Stimulated activated CD8-positive, alpha-beta memory T cell treated with anti-CD3 and anti-CD28 coated beads, Interleukin-2, amount 100 ng/mL, for 48 hours (primary cell): ENCODE measurements at regions not wholly inside any gene's neighbourhood (a gene's known extent, or its start where the extent isn't known, plus 50 kb on each side); places are given as distances from the start of the nearest gene placed in this dataset.

Experiments
- DNase-seq, 2 donors: peaks; one replicate each; pipeline ENCODE4 v3.0.0-alpha.2; 2020; ENCODE audit warnings: low read depth in 2 of 2

- DNase-seq: no peak
These were observed 253.9 kb downstream of the SEC14L1 start for GRCh38 chr17:77394540-77395295.

DNA sequence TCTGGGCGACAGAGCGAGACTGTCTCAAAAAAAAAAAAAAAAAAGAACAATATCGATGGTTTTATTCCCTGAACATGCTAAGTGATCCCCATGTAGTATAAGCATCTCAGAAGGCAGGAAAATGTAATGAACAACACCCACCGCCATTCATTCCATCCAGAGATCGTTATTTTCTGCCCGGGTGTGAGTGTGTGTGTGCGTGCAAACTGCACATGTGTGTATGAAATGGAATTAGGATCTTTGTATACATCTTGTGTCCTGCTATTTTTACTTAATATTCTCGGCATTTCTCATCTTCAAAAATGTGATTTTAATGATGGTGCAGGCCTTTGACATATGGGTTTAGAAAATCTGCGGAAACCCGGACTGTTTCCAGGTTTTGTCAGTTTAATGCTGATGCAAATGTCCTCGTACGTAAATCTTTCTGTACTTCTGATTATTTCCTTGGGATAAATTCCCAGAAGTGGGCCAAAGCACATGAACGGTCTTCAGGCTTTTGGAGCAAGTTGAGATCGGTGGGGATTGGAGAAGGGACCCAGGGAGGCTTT, 254.8 kb downstream of the SEC14L1 start:
- no peak for DNase-seq

DNA sequence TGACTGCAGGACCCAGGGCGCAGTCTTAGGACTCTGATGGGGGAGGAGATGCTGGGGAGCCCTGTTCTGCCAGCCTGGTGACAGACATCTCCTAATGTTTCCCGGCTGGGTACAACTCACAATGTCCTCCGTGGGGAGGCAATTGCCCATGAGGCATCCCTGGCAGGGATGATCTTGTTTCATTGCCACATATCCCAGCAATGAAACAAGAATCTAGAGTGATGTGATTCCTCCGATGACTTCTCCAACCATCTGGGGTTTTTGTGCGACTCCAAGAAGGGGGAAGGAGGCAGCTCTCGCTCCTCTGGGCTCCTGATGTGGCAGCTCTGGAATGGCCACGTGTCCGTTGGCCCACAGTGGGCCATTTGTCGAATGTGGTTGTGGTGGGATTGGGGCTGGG, 255.8 kb downstream of the SEC14L1 start:
- no peak for DNase-seq

- DNase-seq: no peak
These were observed 257.5 kb downstream of the SEC14L1 start for GRCh38 chr17:77398274-77398673.

DNA sequence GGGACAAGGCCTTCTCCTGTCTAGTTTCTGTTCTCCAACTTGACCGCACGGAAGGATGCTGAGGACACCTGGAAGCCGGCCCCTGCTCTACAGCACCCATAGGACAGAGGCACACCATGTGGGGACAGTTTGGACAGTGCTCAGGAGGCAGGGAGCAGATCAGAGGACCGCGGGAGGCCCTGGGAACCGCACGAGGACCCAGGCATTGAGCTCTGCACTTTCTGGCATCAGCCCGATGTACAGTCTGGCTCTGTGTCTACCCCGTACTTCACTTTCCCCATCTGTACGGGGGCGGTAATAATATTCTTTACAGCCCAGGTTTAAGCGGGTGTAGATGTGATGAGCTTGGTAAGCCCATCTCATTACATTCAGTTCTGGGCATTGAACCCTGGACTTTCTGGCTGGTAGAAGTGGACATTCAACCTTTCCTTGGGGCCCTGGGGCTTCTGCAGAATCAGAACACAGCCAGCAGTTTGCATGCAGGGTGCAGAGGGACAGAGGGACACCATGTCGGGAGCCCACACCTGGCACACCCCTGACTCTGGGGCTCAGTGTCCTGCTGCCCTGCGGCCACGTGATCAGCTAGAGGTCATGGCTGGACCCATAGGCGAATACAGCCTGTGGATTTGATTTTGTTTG, 258.7 kb downstream of the SEC14L1 start:
- DNase-seq: no peak

DNA sequence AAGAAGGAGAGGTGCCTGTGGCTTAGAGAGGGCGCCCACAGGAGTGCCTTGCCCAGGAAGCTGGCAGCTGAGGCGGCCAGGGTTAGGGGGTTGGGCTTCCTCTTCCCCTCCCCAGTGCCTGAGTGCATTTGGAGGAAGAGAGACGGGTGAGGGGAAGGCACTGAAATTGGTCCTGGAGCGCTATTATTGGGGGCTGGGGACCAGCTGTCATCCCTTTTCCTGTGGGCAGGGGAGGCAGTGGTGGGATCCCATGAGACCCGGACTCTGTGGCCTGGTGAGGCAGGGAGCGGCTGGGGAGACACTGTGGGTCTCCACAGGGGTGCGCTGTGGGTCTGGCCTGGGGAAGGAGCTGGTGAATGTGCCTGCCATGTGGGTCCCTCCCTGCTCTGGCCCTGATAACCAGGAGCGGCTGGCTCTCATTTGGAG, 259.7 kb downstream of the SEC14L1 start:
- DNase-seq: peak; percentile 68 to 69

DNA sequence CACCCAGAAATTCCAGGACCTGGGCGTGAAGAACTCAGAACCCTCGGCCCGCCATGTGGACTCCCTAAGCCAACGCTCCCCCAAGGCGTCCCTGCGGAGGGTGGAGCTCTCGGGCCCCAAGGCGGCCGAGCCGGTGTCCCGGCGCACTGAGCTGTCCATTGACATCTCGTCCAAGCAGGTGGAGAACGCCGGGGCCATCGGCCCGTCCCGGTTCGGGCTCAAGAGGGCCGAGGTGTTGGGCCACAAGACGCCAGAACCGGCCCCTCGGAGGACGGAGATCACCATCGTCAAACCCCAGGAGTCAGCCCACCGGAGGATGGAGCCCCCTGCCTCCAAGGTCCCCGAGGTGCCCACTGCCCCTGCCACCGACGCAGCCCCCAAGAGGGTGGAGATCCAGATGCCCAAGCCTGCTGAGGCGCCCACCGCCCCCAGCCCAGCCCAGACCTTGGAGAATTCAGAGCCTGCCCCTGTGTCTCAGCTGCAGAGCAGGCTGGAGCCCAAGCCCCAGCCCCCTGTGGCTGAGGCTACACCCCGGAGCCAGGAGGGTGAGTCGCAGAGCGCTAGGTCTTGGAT, 261.5 kb downstream of the SEC14L1 start:
- DNase-seq: no peak

GRCh38 chr17:77403854-77404253, 263.1 kb downstream of the SEC14L1 start:
- DNase-seq: no peak

DNA sequence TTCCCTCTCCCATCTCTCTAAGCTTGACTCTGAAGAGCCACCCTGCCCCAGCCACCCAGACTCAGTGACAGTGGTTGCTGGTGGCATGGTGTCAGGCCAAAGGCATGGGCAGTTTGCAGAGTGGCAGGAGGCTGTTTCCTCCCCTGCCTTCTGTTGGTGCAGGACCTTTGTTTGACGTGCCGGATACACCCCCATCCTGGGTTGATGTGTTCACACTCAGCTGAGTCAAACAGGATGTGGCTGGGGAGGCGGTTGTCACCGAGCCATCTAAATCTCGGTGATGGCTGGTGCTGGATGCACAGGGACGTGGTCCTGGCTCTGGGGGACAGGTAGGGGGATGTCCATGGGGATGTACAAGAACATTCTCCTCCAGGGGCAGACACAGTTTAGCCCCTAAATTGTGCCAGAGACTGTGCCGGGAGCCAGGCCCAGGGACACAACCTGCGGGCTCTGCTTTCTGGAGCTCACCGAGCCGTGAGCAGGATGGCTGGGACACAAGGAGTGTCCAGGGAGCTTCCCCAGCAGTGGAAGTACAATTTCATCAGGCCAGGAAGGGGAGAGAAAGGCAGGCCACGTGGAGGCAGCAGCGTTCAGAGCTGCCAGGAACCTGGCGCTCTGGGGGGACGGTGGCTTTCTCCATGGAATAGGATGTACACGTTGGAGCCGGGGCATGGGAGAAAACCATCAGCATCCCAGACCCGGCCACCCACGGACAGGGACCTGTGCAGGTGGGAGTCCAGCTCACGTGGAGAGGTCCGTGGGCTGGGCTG, 264.2 kb downstream of the SEC14L1 start:
- DNase-seq: peak; percentile 73 to 74

GRCh38 chr17:77405867-77406732, 265.3 kb downstream of the SEC14L1 start:
- DNase-seq: no peak

GRCh38 chr17:77407321-77408277, 266.8 kb downstream of the SEC14L1 start:
- no peak for DNase-seq

DNA sequence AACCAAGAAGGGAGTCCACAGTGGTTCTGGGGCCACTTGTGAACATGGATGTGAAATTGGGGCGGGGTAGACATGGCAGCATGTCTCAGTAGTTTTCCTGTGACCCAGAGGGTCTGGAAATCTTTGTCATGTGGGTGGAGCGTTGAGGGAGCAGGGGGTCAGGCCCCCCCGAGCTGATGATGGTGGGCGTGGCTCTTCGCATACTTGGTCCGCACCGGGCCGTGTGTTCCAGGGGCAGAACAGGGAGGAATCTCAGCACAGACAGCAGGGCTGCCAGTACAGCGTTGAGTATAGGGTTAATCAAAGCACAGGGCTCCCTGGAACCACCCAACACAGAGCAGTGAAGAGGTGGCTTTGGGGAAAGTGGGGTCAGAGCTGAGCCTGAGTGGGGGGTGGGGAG, 267.5 kb downstream of the SEC14L1 start:
- no peak for DNase-seq

DNA sequence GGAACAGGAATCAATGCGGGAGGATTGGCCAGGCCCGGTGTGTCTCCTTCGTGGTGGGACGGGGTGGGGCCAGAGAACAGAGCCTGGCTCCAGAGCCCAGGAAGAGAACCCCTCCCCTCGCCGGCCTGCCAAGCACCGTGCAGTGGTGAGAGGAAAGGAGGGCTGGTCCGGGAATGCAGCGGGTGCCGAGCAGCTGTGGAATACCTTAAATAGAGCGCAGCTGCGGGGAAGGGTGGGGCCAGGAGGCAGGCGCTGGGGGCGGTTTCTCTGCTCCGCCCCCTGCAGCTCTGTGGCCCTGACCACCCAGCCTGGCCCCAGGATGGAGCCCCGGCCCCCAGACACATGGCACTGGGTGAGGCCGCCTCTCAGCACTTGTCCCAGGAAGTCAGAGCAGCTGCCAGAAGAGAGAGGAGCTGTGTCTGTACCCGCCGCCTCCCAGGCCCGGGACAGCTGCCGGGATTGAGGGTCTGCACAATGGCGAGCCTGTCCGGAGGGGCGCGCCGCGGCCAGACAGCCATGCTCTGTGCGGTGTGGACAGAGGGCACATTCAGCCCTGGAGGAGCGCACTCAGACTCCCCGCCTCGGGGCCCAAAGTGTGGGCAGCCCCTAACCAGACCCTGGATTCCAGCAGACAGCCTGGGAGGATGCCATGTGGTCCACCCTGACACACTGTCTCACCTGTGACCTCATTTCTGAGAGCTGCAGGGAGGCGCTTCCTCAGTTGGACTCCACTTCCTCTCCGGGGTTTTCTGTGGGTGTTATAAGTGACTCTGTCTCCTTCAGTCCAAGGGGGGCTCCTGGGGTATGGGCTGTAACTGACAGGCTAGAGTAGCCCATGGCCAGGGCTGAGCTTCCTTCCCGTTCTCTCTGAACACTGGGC, 268.8 kb downstream of the SEC14L1 start:
- DNase-seq: no peak

- DNase-seq: no peak
These were observed 269.7 kb downstream of the SEC14L1 start for GRCh38 chr17:77410470-77410869.

DNA sequence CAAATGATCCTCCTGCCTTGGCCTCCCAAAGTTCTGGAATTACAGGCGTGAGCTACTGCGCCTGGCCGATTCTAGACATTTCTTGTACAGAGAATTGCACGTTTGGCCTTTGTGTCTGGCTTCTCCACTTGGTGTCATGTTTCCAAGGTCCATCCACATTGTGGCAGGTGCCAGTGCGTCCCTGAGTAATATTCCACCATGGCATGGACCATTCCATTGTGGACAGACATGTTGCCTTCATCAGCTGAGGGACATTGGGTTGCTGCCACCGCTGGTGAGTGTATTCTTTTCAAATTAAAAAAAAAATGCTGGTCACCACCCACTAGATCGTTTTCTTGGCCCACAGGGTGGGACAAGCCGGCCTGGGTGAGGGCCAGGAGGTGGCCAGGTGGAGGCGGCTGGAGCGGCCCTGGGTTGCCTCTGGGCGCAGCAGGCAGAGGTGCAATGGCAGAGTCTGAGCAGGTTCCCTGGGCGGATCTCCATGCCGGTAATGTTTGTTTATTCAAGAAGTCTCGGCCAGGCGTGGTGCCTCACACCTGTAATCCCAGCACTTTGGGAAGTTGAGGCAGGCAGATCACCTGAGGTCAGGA, 274.1 kb downstream of the SEC14L1 start:
- no peak for DNase-seq

GRCh38 chr17:77416105-77416713, 275.4 kb downstream of the SEC14L1 start:
- DNase-seq: no peak

DNA sequence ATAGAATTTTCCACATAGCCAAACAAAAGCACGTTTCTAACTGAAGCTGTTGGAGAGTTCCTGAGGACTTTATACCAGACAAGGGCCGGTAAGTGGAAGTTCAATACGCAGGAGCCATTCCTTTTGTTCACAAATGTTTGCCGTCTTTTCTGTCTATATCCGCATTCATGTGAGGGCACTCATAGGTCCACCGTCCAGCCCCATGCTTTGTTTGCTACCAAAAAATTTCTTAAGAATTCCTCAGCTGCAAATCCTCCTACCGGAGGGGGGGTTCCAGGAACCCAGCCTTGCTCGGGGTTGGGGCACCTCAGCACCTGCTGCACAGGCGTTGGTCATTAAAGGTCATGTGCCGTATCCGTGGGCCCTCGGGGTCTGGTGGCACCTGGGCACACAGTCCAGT, 276.8 kb downstream of the SEC14L1 start:
- no peak for DNase-seq

- DNase-seq: no peak
These were observed 277.8 kb downstream of the SEC14L1 start for GRCh38 chr17:77418609-77419008.
